ENCODE measurements at regions not wholly inside any gene's neighbourhood (a gene's known extent, or its start where the extent isn't known, plus 50 kb on each side); places are given as distances from the start of the nearest gene placed in this dataset.

DNA sequence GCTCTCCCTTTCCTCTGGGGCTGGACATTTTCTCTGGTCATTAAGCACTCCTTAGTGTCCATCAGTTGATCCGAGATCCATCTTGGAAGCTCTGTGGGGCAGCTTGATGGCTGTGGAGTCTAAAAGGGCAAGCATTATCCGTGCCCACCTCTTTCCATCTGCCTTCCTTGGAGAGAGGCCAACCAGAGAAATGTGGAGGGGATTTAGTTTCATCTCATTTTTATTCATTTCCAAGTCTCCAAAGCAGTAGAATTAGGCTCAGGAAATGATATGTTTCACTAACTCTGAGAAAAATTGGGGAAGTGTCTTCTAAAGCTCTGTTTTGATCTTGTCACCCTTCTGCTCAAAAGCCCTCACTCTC, 95.9 kb upstream of the KLHL25 start:
- no peak for DNase-seq

DNA sequence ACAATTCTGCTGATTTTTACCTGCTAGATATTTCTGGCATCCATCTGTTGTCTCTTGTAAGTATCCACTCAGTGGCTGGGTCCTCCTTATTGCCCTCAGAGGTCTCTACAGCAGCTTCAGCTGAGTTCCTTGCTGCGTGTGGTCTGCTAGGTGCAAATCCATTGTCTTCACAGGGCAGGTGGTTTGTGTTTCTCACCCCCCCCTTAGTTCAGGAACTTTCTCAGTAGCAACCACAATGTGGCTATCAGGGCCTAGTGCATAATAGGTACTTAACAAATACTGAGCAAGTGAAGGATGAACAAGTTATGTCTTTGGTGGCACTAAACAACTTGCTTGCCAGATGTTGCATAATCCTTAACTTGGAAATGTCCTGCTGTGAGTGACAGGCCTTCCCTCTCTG, 96.7 kb upstream of the KLHL25 start:
- no peak for DNase-seq

DNA sequence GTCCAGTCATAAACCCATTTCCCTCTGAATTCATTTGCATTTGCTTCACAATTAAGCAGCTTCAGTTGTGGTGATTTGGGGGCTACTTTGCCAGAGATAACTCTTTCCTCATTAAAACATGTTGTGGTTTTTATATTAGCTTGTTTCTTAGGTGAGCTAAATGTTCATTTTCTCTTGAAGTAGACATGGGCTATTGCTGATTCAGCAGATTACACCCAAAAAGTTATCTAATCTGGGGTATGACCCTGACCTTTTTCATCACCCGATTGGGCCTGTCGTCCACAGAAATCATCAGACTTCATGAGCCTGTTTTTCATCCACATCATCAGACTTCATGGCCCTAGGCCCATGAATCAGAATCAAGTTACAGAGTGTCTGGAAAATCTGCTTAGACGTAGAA, 97.5 kb upstream of the KLHL25 start:
- no peak for DNase-seq

DNA sequence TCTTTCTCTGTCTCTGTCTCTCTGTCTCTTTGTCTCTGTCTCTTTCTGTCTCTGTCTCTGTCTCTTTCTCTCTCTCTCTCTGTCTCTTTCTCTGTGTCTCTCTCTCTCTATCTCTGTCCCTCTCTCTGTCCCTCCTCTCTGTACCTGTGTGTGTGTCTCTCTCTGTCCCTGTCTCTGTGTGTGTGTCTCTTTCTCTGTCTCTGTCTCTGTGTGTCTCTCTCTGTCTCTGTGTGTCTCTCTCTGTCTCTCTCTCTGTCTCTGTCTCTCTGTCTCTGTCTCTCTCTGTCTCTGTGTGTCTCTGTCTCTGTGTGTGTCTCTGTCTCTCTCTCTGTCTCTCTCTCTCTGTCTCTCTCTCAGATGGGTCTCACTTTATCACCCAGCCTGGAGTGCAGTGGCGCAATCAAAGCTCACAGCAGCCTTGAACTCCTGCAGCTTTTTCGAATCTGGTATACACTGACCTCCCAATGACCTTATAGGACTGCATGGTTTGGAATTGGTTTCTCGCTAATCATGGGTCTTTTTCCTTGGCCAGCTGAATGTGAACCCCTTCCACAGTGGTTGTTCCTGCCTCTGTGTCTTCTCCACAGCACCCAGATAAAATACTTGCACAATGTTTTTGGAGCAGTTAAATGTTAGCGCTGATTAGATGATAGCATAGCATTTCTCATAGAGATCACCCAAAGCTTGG, 102.6 kb upstream of the KLHL25 start:
- DNase-seq = no peak

DNA sequence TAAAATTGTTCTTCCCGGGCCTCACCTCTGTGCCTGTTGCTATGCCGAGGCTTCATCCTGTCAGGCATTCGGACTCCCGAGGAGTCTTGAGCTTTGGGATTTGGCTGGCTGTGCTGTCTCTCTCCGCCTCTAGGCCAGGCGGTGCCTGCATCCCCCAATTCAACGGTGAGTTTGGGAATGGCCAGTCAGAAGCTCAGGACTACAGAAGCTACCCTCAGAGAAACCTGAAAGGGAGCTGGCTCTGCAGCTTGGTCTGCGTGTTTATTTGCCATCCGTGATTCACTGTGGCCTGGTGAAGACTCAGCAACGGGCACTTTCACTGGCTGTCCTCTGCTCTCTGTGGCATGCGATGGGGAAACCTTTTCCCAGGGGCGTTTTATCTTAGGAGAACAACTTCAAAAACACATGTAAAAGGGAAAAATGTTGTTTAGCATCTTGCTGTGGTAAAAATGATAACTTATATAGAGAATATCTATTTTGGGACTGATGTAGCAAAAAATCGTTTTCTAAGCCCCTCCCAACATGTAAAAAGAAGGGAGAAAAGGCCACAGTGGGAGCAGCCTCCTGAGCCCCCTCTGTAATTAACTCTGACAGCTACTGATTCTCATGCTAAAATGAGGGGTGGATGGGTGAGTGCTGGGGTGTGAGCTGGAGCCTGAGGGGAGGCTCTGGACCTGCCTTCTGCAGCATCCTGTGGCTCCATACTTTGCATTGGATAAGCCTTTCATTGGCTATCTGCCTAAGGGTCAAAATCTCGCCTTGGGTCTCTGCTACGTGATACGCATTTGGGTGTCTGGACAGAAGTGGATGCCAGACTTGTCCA, 103.4 kb upstream of the KLHL25 start:
- DNase-seq = no peak

DNA sequence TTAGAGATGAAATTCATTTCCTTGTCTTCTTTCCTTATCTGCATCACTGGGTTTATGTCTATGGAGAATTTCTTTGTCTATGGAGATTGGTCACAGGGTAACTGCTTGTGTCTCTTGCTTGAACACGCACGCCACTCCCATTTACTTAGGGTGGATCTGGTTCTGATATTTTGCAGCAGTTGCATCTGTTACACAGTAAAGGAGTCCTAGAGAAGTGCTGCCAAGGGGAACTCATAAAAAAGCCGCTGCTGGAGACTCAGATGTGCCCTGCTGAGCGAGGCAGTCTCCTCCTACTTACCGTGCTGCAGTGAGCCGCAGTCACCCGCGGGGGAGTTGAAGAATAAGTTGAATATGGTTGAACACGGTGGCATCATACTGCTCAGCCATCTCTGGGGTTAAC, 105.2 kb upstream of the KLHL25 start:
- DNase-seq = no peak

DNA sequence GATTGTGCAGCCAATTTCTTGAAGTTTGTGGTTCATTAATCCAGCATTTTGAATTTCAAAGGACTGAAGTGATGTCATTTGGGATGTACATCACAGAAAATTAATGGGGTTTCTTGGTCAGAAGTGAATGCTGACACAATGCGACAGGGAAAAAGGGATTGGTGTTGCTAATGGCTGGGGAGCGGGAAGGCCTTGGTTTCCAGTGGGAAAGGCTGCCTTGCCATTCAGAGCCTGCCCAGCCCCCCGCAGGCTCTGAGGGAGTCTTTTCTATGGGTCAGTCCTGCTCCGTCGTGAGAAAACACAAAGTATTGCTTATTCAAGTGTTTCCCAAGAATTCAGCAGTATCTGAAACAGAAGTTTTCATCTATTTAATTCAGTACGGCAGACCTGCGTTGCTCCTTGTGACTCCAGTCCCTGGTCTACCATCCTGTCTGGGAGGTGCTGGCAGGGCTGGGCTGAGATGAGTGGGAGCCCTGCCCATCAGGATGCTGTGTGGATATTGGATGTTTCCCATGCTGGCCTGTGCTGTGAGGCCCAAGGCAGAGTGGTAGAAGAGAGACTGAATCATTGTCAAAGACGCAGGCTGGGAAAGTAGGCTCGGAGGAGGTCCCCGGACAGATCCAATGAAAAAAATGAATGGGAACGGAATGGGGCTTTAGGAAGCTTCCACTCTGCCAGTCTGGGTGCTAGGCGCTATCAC, 111.2 kb upstream of the KLHL25 start:
- no peak for DNase-seq

DNA sequence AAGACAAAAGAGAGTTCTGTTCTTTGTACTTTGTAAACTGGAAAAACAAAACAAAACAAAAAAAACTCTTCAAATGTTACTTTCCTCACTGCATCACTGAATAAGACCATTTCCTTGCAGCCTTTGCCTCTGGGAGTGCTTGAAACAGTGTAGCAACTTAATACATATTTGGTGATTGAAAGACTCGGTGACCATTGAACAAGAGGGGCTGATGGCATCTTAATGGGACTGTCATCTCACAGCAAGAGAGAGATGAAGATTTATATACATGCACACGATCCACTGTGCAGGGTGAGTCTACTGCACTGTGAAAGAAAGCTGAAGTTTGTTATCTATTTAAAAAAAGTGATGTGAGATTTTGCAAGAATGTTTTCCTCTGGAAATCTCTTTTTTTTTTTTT, 111.9 kb upstream of the KLHL25 start:
- DNase-seq = no peak

DNA sequence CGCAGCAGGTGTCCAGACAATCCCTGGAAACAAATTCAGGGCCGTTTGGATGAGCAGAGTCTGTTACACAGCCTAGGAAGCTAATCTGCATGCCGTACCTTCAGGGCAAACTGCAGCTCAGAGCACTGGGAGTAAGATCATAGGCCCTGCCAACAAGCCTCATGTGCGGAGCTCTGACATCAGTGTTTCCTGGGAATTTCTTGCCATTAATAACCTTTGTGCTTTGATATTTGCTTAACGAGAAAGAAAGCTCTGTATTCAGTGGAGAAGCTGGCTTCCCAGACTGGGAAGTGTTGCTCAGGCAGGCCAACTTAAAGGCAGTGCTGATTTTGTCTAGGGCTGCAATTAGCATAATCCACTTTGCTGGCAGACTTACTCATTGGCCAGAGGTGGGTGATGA, 116.1 kb upstream of the KLHL25 start:
- no peak for DNase-seq

DNA sequence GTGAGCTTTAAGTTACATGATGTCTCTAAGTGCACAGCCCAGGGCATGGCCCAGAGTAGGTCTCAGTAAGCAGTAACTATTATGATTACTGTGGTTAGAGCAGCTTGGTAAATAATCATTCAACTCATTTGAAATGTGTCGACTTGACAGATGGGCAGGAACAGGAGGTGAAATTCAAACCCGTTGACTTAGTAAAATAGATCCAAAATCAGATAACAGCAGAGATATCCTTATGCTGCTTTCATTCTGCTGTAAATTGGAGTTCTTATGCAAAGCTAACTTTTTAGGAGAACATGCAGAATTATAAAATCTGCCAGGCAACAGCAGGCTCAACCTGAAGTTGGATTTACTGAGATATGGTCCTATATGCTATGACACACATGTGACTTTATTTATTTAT, 118.7 kb upstream of the KLHL25 start:
- DNase-seq = no peak

DNA sequence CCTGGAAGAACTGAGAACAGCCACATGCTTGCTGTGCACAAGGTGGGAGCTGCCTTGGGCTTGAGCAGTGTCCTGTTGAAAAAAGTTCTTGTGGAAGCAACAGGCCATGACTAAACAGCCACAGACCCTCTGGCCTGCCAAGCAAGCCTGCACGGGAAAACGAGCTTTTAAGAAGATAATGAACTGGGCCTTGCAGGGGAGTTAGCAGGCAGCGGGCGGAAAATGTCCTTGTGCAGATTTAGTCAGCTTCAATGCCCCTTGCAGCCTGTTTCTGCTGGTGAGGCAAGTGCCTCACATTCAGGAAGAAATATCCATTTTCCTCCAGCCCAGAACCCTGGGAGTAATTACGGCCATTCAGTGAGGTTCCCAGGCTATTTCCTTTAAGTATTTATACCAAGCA, 126.2 kb upstream of the KLHL25 start:
- DNase-seq = no peak

DNA sequence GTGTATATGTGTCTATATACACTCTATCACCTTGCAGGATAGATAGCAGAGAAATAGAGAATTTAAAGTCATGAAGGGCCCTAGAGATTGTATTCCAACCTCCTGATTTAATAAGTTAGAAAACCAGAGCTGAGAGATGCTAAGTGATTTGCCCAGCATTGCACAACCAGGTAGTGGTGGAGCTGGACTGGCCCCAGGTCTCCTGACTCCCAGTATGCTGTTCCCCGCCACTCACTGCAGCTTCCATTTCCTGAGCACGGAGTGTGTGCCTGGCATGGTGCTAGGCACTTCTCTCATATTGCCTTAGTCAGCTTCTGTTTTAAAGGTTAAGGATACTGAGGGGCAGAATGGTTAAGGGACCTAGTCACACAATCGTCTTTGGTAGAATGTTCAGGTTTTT, 129.4 kb upstream of the KLHL25 start:
- no peak for DNase-seq

DNA sequence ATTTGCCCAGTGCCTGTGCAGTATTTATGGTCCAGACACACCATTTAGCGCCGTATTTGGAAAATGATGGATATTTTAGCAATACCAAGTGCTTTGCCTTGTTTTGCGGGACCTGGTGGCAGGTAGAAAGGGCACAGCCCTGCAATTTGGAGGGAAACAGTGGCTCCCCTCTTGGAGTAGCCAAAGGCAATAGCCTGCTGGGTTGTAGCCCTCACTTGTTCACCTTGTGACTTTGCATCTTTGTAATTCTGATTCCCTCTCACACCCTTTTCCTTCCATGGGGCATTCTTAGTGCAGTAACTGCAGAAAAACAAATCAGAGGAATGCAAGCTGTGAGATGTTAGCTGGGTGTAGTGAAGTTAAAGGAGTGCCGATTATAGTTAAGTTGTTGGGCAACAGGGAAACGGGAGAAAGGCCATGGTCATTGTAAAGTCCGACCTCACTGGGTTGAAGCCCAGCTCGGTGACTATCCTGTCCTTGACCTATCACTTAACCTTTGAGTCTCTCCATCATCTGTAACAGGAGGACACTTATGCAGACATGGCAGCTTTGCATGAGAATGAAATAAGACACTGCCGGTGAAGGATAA, 131.0 kb upstream of the KLHL25 start:
- DNase-seq = no peak

DNA sequence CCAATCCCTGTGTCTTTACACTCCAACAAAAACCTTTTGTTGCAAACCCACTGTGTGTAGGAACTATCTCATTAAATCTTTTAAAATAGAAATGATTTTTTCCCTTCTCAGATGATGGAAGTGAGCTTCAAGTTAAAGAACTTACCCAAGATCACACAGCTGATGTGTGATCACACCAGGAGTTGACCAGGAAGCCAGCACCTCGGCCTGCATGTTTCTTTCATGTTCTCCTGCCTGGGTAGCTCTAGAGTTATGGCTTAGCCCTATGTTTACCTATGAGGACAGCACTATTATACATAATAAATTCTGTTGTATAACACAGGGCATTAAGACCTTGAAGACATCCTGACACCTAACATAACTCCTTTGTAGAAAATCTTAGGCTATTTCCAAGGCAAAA, 132.1 kb upstream of the KLHL25 start:
- DNase-seq = no peak

DNA sequence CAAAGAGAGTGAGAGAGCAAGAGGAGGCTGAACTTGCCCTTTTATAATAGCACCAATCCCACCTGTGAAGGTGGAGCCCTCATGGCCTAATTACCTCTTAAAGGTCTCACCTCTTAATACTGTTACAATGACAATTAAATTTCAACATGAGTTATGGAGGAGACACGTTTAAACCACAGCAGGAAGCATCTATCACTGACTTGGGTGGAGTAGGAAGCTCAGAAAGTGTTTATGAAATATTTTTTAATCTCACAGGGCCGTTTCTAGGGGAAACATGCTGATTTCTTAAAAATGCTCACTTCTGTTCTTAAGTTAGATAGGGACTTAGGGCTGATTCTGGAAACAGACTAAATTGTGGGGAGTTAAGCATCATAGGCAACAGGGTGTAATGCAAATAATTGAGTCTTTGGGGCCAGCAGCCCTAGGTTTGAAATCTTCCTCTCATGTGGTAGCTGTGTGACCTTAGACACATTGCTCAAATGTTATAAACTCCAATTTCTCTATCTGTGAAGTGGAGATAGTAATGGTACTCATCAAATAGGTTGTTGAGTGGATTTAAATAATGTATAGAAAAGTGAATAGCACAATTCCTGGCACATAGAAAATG, 133.3 kb upstream of the KLHL25 start:
- no peak for DNase-seq

DNA sequence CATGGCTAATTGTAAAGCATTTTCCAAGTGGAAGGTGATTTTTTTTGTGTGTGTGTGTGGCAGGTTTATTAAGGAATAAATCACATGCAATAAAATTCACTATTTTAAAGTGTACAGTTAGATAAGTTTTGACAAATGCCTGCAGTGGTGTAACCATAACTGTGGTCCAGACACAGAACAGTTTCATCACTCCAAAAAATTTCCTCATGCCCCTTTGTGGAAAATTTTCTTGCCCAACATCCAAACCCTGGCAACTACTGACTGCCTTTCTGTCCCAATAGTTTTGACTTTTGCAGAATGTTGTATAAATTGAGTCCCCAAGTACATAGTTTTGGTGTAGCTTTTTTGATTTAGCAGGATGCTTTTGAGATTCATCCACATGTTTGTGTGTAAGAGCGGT, 135.1 kb upstream of the KLHL25 start:
- no peak for DNase-seq

DNA sequence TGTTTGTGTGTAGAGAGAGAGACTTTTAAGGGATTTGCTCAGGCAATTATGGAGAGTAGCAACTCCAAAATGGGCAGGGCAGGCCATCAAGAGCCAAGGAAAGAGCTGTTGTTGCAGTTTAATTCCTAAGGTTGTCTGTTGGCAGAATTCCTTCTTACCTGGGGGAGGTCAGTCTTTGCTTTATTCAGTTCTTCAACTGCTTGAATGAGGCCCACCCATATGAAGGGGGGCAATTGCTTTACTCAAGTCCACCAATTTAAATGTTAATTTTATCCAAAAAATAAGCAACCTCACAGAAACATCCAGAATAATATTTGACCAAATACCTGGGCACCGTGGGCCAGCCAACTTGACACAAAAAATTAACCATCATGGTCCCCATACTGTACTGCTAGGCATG, 137.7 kb upstream of the KLHL25 start:
- DNase-seq = no peak

DNA sequence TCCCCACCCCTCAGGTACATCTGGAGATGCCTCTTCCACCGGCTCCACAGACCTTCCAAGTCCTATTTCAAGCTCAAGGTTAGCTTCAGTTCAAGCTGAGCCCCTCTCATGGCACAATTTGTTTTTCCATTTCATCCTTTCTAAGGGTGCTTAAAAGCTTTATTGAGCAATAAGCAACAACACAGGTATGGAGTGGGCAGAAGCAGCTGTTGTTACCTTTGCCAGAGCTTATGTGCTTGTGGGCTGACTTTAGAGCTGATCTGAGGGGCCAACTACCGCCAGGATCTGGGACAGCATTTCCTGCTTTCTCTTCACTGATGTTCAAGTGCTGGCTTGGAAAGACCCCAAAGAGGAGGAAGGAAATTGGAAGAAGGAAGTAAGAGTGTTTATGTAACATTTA, 140.0 kb upstream of the KLHL25 start:
- DNase-seq = no peak

DNA sequence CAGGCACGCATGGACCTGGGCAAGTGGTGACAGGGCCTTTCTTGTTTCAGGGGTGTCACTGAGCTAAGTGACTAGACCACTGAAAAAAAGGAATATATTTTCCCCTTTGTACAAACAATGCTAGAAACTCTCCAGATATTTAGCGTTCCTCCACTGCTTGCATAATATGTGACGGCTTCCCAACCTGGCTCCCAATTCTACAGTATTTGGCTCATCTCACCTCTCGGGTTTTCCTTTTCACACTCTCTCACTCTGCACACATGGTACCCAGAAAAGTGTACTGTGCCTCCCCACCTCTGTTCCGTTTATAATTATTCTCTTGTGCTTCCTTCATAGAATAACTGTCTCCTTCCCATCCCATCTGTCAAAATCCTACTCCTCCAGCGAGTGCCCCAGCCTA, 140.5 kb upstream of the KLHL25 start:
- DNase-seq = no peak

DNA sequence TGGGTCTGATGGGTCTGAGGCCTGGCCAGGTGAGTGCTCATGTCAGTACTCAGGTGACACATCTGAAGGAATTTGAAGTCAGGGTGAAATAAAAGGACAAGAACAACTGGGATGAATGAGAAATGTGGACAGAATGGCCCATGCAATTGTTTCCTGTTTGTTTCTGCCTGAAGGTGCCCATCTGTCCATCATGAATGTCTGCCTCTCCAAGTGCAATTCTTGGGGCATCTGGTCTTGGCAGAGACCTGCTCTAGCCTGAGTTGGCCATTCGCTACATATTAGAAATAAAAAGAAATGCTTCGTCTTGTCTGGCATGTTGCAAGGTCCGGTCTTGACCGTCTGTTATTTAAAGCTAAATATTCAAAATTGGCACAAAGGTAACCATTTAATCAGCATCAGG, 142.0 kb upstream of the AGBL1 start:
- DNase-seq = no peak

DNA sequence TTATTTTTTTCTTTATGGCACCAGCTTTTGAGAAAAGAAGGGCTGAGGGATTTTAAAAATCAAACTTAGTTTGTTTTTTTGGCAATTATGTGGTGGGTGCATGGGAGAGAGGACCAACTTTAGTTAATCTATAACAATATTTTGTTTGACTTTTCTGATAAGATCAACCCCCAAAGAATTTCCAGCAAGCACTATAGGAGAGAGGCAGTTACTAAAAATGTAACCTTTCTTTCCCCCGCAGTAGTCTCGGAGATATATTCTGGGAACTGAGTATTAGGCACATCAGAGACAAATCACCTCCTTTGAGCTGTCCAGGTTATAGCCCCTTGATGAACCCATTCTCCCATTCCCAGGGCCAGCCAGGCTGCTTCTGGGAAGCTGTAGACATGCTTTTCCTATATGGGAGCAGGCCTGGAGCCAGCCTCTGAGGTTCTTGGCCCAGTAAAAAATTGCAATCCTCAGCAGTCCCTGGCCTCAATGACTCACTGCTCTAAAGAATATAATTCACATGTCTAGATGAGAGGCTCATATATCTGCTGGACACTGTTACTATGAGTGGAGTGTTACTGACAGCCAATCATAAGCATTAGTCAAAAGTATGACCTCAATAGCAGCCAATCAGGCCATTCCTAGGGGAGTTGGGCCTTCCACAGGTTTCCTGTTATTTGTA, 138.3 kb upstream of the AGBL1 start:
- no peak for DNase-seq

DNA sequence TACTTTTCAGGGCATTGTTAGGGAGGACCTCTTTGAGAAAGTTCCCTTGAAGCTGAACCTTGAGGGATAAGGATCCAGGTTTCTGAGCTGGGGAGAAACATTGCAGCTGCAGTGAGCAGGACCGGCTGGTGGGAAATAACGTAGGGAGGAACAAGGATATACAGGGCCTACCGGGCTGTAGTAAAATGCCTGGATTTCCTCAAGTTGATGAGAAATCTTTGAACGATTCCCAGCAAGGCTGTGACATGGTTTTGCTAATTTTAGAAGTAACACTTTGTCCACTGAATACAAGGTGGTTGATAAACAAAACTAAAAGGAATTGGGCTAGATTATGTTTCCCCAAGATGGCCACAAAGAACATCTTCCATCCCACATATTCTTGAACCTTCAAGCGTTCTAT, 137.0 kb upstream of the AGBL1 start:
- no peak for DNase-seq

DNA sequence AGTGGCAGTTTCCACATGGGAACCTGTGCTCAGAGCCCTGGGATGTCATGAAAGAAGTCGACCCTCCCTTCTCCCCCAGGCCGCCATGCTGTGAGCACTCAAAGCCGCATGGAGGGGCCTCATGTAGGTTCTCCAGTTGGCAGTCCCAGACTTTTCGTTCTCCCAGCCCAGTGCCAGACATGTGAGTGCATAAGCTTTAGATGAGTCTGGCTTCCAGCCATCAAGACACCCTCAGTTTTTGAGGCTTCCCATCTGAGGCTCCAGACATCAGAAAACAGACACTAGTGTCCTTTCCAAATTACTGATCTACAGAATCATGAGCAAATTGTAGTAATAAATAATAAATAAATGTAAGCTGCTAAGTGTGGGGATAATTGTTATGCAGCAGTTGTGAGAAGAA, 136.5 kb upstream of the AGBL1 start:
- DNase-seq = no peak
